ENCODE measurements at regions not wholly inside any gene's neighbourhood (a gene's known extent, or its start where the extent isn't known, plus 50 kb on each side); places are given as distances from the start of the nearest gene placed in this dataset.

DNA sequence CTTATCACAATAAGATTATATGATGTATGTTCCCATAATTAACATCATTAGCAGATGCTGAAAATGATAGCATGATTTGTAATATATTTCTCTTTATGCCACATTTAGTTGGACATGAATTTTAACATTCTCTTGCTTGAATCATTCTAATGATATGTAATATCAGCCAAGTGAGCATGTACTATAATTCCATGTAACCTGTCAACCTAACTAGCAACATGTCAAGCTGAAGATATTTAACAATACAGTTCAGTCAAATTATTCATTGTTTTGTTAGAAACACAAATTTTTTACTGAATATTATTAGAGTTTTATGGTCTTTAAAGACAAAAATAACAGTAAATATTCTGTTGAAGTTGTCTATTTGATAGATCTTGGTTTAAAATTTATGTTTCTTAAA, 920.4 kb upstream of the PCDH10 start:
- TF ChIP-seq CTCF (IDR thresholded peaks at IDR 0.05) (no peak), POLR2A (IDR thresholded peaks at IDR 0.05) (no peak)

All from sigmoid colon (tissue), 3 donors.